Uterus (tissue), 2 donors: ENCODE measurements at regions not wholly inside any gene's neighbourhood (a gene's known extent, or its start where the extent isn't known, plus 50 kb on each side); places are given as distances from the start of the nearest gene placed in this dataset.

ENCODE experiments used
- CTCF ChIP-seq, 4 experiments: fragments of 200-600 bp in 2 of 4; fragments of 450-650 bp in 2 of 4; sonication (generic) in 2 of 4; IDR thresholded peaks; one replicate each; pipeline ENCODE4 v1.5.1; 2016 to 2019; ENCODE audit warnings: antibody characterized with exemption in 4 of 4, mild to moderate bottlenecking in 2 of 4, moderate library complexity in 1 of 4
- POLR2A ChIP-seq, 2 donors: fragments of 450-650 bp; IDR thresholded peaks; one replicate each; pipeline ENCODE4 v1.6.1; 2016; ENCODE audit warnings: antibody characterized with exemption in 2 of 2, mild to moderate bottlenecking in 1 of 2, moderate library complexity in 1 of 2

DNA sequence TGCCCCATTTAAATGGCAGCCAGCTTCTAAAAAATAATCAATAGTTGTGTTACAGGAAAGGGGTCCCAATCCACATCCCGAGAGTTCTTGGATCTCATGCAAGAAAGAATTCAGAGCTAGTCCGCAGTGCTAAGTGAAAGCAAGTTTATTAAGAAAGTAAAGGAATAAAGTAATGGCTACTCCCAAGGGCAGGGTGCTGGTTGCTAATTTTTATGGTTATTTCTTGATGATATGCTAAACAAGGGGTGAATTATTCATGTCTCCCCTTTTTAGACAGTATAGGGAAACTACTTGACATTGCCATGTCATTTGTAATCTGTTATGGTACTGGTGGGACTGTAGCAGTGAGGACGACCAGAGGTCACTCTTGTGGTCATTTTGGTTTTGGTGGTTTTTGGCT, 591.3 kb downstream of the LRFN5 start:
- TF ChIP-seq CTCF (IDR thresholded peaks at IDR 0.05) (no peak), POLR2A (IDR thresholded peaks at IDR 0.05) (no peak)
